Renal cortex interstitium (tissue), 11 donors: ENCODE measurements at regions not wholly inside any gene's neighbourhood (a gene's known extent, or its start where the extent isn't known, plus 50 kb on each side); places are given as distances from the start of the nearest gene placed in this dataset.

Experiments used
- DNase-seq, 11 donors: peaks; one replicate each; pipeline ENCODE4 v3.0.0-alpha.2; 2013; ENCODE audit warnings: low read depth in 9 of 11, low spot score in 4 of 11; ENCODE audit errors: extremely low read depth in 1 of 11

- DNase-seq: no peak
These were observed 50.1 kb upstream of the WNT11 start for GRCh38 chr11:76256448-76256847.
